Stimulated activated naive B cell treated with anti-CD40 and anti-IgM and Interleukin-4, amounts not matched to agents 10 μg/mL and 1 μg/mL and 100 μg/mL, for 72 hours (primary cell): ENCODE measurements at regions not wholly inside any gene's neighbourhood (a gene's known extent, or its start where the extent isn't known, plus 50 kb on each side); places are given as distances from the start of the nearest gene placed in this dataset.

Experiments used
- ATAC-seq, 2 donors: fragments of 150-1000 bp; cut with Tn5 transposase; replicated peaks; 2 replicates each; pipeline ENCODE4 v1.10.0; 2021; ENCODE audit warnings: moderate library complexity in 1 of 2
- DNase-seq: peaks from one replicate; pipeline ENCODE4 v3.0.0; 2021
- H3K27ac Mint-ChIP-seq: one replicate; pipeline ENCODE4 v1.8.0; 2022; ENCODE audit warnings: mild to moderate bottlenecking, mixed read lengths
- H3K27me3 Mint-ChIP-seq, 2 donors: one replicate each; pipeline ENCODE4 v1.8.0; 2022; ENCODE audit warnings: mixed read lengths in 2 of 2
- H3K36me3 Mint-ChIP-seq, 2 donors: one replicate each; pipeline ENCODE4 v1.8.0; 2022; ENCODE audit warnings: mixed read lengths in 2 of 2, mild to moderate bottlenecking in 1 of 2
- H3K4me1 Mint-ChIP-seq, 2 donors: one replicate each; pipeline ENCODE4 v1.8.0; 2022; ENCODE audit warnings: mixed read lengths in 2 of 2, mild to moderate bottlenecking in 1 of 2
- H3K4me3 Mint-ChIP-seq, 2 donors: one replicate each; pipeline ENCODE4 v1.8.0; 2022; ENCODE audit warnings: mild to moderate bottlenecking in 2 of 2, mixed read lengths in 2 of 2, moderate library complexity in 1 of 2
- H3K9me3 Mint-ChIP-seq, 2 donors: one replicate each; pipeline ENCODE4 v1.8.0; 2022; ENCODE audit warnings: mixed read lengths in 2 of 2, mild to moderate bottlenecking in 1 of 2

- H3K4me3 Mint-ChIP-seq, result no peak overlapping the region
- no peak overlapping the region for H3K27ac Mint-ChIP-seq
- peaks cover 0 to 4% of the 10 kb centered on the region in 2 donors for H3K27me3 Mint-ChIP-seq
- DNase-seq (no peak), ATAC-seq (peak; percentile 78 to 79)
- peaks cover 0 to 8% of the 10 kb centered on the region in 2 donors for H3K4me1 Mint-ChIP-seq
- H3K36me3 Mint-ChIP-seq, result no peaks in the 10 kb centered on the region
- peaks cover 0 to 3% of the 10 kb centered on the region in 2 donors for H3K9me3 Mint-ChIP-seq
These were observed 436.6 kb downstream of the C4orf33 start for GRCh38 chr4:129532573-129532972.

GRCh38 chr4:129543299-129543698 is 447.3 kb downstream of the C4orf33 start:
- no peak for ATAC-seq
- Mint-ChIP-seq H3K9me3 (peaks cover 0 to 1% of the 10 kb centered on the region in 2 donors), H3K27me3 (peaks cover 0 to 8% of the 10 kb centered on the region in 2 donors), H3K4me1 (no peaks in the 10 kb centered on the region), H3K4me3 (no peak overlapping the region), H3K36me3 (no peaks in the 10 kb centered on the region), H3K27ac (no peak overlapping the region)
- no peak for DNase-seq

GRCh38 chr4:129545599-129546278 is 449.8 kb downstream of the C4orf33 start:
- H3K27me3 Mint-ChIP-seq, result peaks cover 0 to under 1% of the 10 kb centered on the region in 2 donors
- no peak for DNase-seq
- H3K9me3 Mint-ChIP-seq, result peaks cover 0 to 1% of the 10 kb centered on the region in 2 donors
- H3K36me3 Mint-ChIP-seq, result no peaks in the 10 kb centered on the region
- ATAC-seq, result no peak
- H3K27ac Mint-ChIP-seq, result no peak overlapping the region
- H3K4me3 Mint-ChIP-seq, result no peak overlapping the region
- no peaks in the 10 kb centered on the region for H3K4me1 Mint-ChIP-seq

GRCh38 chr4:129546531-129546930 is 450.6 kb downstream of the C4orf33 start:
- Mint-ChIP-seq H3K27ac (no peak overlapping the region), H3K9me3 (peaks cover 0 to under 1% of the 10 kb centered on the region in 2 donors), H3K4me1 (no peaks in the 10 kb centered on the region), H3K4me3 (no peak overlapping the region), H3K36me3 (no peaks in the 10 kb centered on the region), H3K27me3 (no peaks in the 10 kb centered on the region)
- ATAC-seq, result no peak
- no peak for DNase-seq

- no peaks in the 10 kb centered on the region for H3K4me1 Mint-ChIP-seq
- no peak overlapping the region for H3K4me3 Mint-ChIP-seq
- DNase-seq (no peak), ATAC-seq (no peak)
- H3K9me3 Mint-ChIP-seq, result no peaks in the 10 kb centered on the region
- H3K27me3 Mint-ChIP-seq, result no peaks in the 10 kb centered on the region
- H3K27ac Mint-ChIP-seq, result no peak overlapping the region
- no peaks in the 10 kb centered on the region for H3K36me3 Mint-ChIP-seq
These were observed 454.4 kb downstream of the C4orf33 start for GRCh38 chr4:129550281-129550785.

GRCh38 chr4:129561280-129561679 is 465.3 kb downstream of the C4orf33 start:
- no peaks in the 10 kb centered on the region for H3K27me3 Mint-ChIP-seq
- H3K4me3 Mint-ChIP-seq, result no peak overlapping the region
- H3K4me1 Mint-ChIP-seq, result no peaks in the 10 kb centered on the region
- H3K27ac Mint-ChIP-seq, result no peak overlapping the region
- H3K9me3 Mint-ChIP-seq, result peaks cover 0 to 1% of the 10 kb centered on the region in 2 donors
- ATAC-seq (no peak), DNase-seq (no peak)
- H3K36me3 Mint-ChIP-seq, result no peaks in the 10 kb centered on the region

GRCh38 chr4:129561886-129562671 is 466.1 kb downstream of the C4orf33 start:
- Mint-ChIP-seq H3K36me3 (no peaks in the 10 kb centered on the region), H3K27me3 (no peaks in the 10 kb centered on the region), H3K4me1 (no peaks in the 10 kb centered on the region), H3K4me3 (no peak overlapping the region), H3K27ac (no peak overlapping the region), H3K9me3 (peaks cover 0 to 4% of the 10 kb centered on the region in 2 donors)
- ATAC-seq (no peak), DNase-seq (no peak)

GRCh38 chr4:129565214-129565613 is 469.3 kb downstream of the C4orf33 start:
- Mint-ChIP-seq H3K4me3 (no peak overlapping the region), H3K27ac (no peak overlapping the region), H3K36me3 (no peaks in the 10 kb centered on the region), H3K4me1 (no peaks in the 10 kb centered on the region), H3K9me3 (peaks cover 0 to 4% of the 10 kb centered on the region in 2 donors), H3K27me3 (no peaks in the 10 kb centered on the region)
- ATAC-seq (no peak), DNase-seq (no peak)

- Mint-ChIP-seq H3K27me3 (no peaks in the 10 kb centered on the region), H3K9me3 (peaks cover 0 to 3% of the 10 kb centered on the region in 2 donors), H3K36me3 (no peaks in the 10 kb centered on the region), H3K4me1 (no peaks in the 10 kb centered on the region), H3K4me3 (no peak overlapping the region), H3K27ac (no peak overlapping the region)
- ATAC-seq (no peak), DNase-seq (no peak)
These were observed 474.4 kb downstream of the C4orf33 start for GRCh38 chr4:129570326-129570725.

- Mint-ChIP-seq H3K27me3 (no peaks in the 10 kb centered on the region), H3K9me3 (no peaks in the 10 kb centered on the region), H3K27ac (no peak overlapping the region), H3K36me3 (no peaks in the 10 kb centered on the region), H3K4me1 (no peaks in the 10 kb centered on the region), H3K4me3 (no peak overlapping the region)
- DNase-seq (no peak), ATAC-seq (no peak)
These were observed 482.4 kb downstream of the C4orf33 start for GRCh38 chr4:129578336-129578735.

- no peaks in the 10 kb centered on the region for H3K9me3 Mint-ChIP-seq
- no peak for ATAC-seq
- H3K27me3 Mint-ChIP-seq, result no peaks in the 10 kb centered on the region
- no peak overlapping the region for H3K27ac Mint-ChIP-seq
- no peak for DNase-seq
- H3K36me3 Mint-ChIP-seq, result no peaks in the 10 kb centered on the region
- no peaks in the 10 kb centered on the region for H3K4me1 Mint-ChIP-seq
- no peak overlapping the region for H3K4me3 Mint-ChIP-seq
These were observed 485.4 kb downstream of the C4orf33 start for GRCh38 chr4:129581305-129581704.

- no peaks in the 10 kb centered on the region for H3K9me3 Mint-ChIP-seq
- no peaks in the 10 kb centered on the region for H3K4me1 Mint-ChIP-seq
- DNase-seq (no peak), ATAC-seq (no peak)
- no peak overlapping the region for H3K4me3 Mint-ChIP-seq
- H3K36me3 Mint-ChIP-seq, result no peaks in the 10 kb centered on the region
- H3K27me3 Mint-ChIP-seq, result no peaks in the 10 kb centered on the region
- no peak overlapping the region for H3K27ac Mint-ChIP-seq
These were observed 487.9 kb downstream of the C4orf33 start for GRCh38 chr4:129583868-129584267.

- H3K36me3 Mint-ChIP-seq, result no peaks in the 10 kb centered on the region
- ATAC-seq, result no peak
- H3K27me3 Mint-ChIP-seq, result no peaks in the 10 kb centered on the region
- no peak for DNase-seq
- H3K4me1 Mint-ChIP-seq, result no peaks in the 10 kb centered on the region
- peaks cover 0 to 2% of the 10 kb centered on the region in 2 donors for H3K9me3 Mint-ChIP-seq
- no peak overlapping the region for H3K4me3 Mint-ChIP-seq
- no peak overlapping the region for H3K27ac Mint-ChIP-seq
These were observed 502.6 kb downstream of the C4orf33 start for GRCh38 chr4:129598582-129598981.

GRCh38 chr4:129600898-129601297 is 504.9 kb downstream of the C4orf33 start:
- Mint-ChIP-seq H3K4me1 (no peaks in the 10 kb centered on the region), H3K4me3 (no peak overlapping the region), H3K27me3 (no peaks in the 10 kb centered on the region), H3K27ac (no peak overlapping the region), H3K9me3 (no peaks in the 10 kb centered on the region), H3K36me3 (no peaks in the 10 kb centered on the region)
- ATAC-seq, result no peak
- no peak for DNase-seq

GRCh38 chr4:129602447-129602846 is 506.5 kb downstream of the C4orf33 start:
- ATAC-seq, result no peak
- Mint-ChIP-seq H3K36me3 (no peaks in the 10 kb centered on the region), H3K27ac (no peak overlapping the region), H3K27me3 (no peaks in the 10 kb centered on the region), H3K4me1 (no peaks in the 10 kb centered on the region), H3K9me3 (no peaks in the 10 kb centered on the region), H3K4me3 (no peak overlapping the region)
- DNase-seq, result no peak
